ENCODE measurements at regions not wholly inside any gene's neighbourhood (a gene's known extent, or its start where the extent isn't known, plus 50 kb on each side); places are given as distances from the start of the nearest gene placed in this dataset.

- Histone ChIP-seq H3K27me3 (ENCODE audit: control insufficient read depth, insufficient read depth, low read length) (peaks cover 1% of the 10 kb centered on the region), H3K4me3 (ENCODE audit: low read depth, low read length) (no peak overlapping the region), H3K36me3 (ENCODE audit: control insufficient read depth, insufficient read depth, low read length) (no peaks in the 10 kb centered on the region)
- no peak for DNase-seq (ENCODE audit: low read depth)
- FAIRE-seq = no peak
- TF ChIP-seq CTCF (IDR thresholded peaks at IDR 0.05; ENCODE audit: insufficient read depth, low read length, severe bottlenecking) = no peak
Observed at GRCh38 chr15:35833581-35833980, 287.6 kb upstream of the DPH6 start.

- Histone ChIP-seq H3K27me3 (ENCODE audit: control insufficient read depth, insufficient read depth, low read length) (peaks cover 1% of the 10 kb centered on the region), H3K4me3 (ENCODE audit: low read depth, low read length) (no peak overlapping the region), H3K36me3 (ENCODE audit: control insufficient read depth, insufficient read depth, low read length) (no peaks in the 10 kb centered on the region)
- FAIRE-seq (no peak), DNase-seq (ENCODE audit: low read depth) (no peak)
- no peak for TF ChIP-seq CTCF (IDR thresholded peaks at IDR 0.05; ENCODE audit: insufficient read depth, low read length, severe bottlenecking)
Observed at GRCh38 chr15:35834216-35834830, 288.4 kb upstream of the DPH6 start.

GRCh38 chr15:35834866-35835265 lies 288.9 kb upstream of the DPH6 start:
- DNase-seq (ENCODE audit: low read depth) (no peak), FAIRE-seq (no peak)
- Histone ChIP-seq H3K27me3 (ENCODE audit: control insufficient read depth, insufficient read depth, low read length) (peaks cover 1% of the 10 kb centered on the region), H3K4me3 (ENCODE audit: low read depth, low read length) (no peak overlapping the region), H3K36me3 (ENCODE audit: control insufficient read depth, insufficient read depth, low read length) (no peaks in the 10 kb centered on the region)
- TF ChIP-seq CTCF (IDR thresholded peaks at IDR 0.05; ENCODE audit: insufficient read depth, low read length, severe bottlenecking) = no peak

- H3K4me3 ChIP-seq (ENCODE audit: low read depth, low read length) = no peak overlapping the region
- FAIRE-seq (no peak), DNase-seq (ENCODE audit: low read depth) (no peak)
- no peak for TF ChIP-seq CTCF (IDR thresholded peaks at IDR 0.05; ENCODE audit: insufficient read depth, low read length, severe bottlenecking)
- H3K27me3 ChIP-seq (ENCODE audit: control insufficient read depth, insufficient read depth, low read length) = no peaks in the 10 kb centered on the region
- H3K36me3 ChIP-seq (ENCODE audit: control insufficient read depth, insufficient read depth, low read length) = no peaks in the 10 kb centered on the region
Observed at GRCh38 chr15:35838424-35839111, 292.6 kb upstream of the DPH6 start.

GRCh38 chr15:35842631-35843030 lies 296.7 kb upstream of the DPH6 start:
- Histone ChIP-seq H3K36me3 (ENCODE audit: control insufficient read depth, insufficient read depth, low read length) (no peaks in the 10 kb centered on the region), H3K4me3 (ENCODE audit: low read depth, low read length) (no peak overlapping the region), H3K27me3 (ENCODE audit: control insufficient read depth, insufficient read depth, low read length) (no peaks in the 10 kb centered on the region)
- no peak for TF ChIP-seq CTCF (IDR thresholded peaks at IDR 0.05; ENCODE audit: insufficient read depth, low read length, severe bottlenecking)
- no peak for DNase-seq (ENCODE audit: low read depth)
- no peak for FAIRE-seq

- DNase-seq (ENCODE audit: low read depth) (no peak), FAIRE-seq (no peak)
- no peaks in the 10 kb centered on the region for H3K36me3 ChIP-seq (ENCODE audit: control insufficient read depth, insufficient read depth, low read length)
- no peaks in the 10 kb centered on the region for H3K27me3 ChIP-seq (ENCODE audit: control insufficient read depth, insufficient read depth, low read length)
- TF ChIP-seq CTCF (IDR thresholded peaks at IDR 0.05; ENCODE audit: insufficient read depth, low read length, severe bottlenecking) = no peak
- H3K4me3 ChIP-seq (ENCODE audit: low read depth, low read length) = no peak overlapping the region
Observed at GRCh38 chr15:35843498-35843897, 297.5 kb upstream of the DPH6 start.
